Body of pancreas (tissue), 4 donors: ENCODE measurements at regions not wholly inside any gene's neighbourhood (a gene's known extent, or its start where the extent isn't known, plus 50 kb on each side); places are given as distances from the start of the nearest gene placed in this dataset.

Experiments
- ATAC-seq: fragments of 150-250 bp; one replicate; pipeline ENCODE4 v1.9.1; 2016
- DNase-seq, 4 donors: peaks; one replicate each; pipeline ENCODE4 v3.0.0-alpha.2; 2019
- H3K27ac ChIP-seq, 4 donors: fragments of 200-600 bp; sonication (generic); 1 replicate in 3 of 4; 2 replicates in 1 of 4; pipeline versions ENCODE4 v1.5.1 to v1.6.1; 2016 to 2019; ENCODE audit warnings: mild to moderate bottlenecking in 1 of 4, mixed read lengths in 1 of 4, moderate library complexity in 1 of 4
- H3K27me3 ChIP-seq, 2 donors: fragments of 200-600 bp; sonication (generic); one replicate each; pipeline ENCODE4 v1.6.0; 2016; ENCODE audit warnings: mild to moderate bottlenecking in 1 of 2
- H3K36me3 ChIP-seq, 2 donors: fragments of 200-600 bp; sonication (generic); replicated peaks in 1 of 2; 2 replicates each; pipeline ENCODE4 v1.5.1; 2016; ENCODE audit warnings: low read depth in 2 of 2; ENCODE audit not compliant: insufficient read depth in 1 of 2
- H3K4me1 ChIP-seq: fragments of 200-600 bp; sonication (generic); one replicate; pipeline ENCODE4 v1.6.0; 2016
- H3K4me3 ChIP-seq, 2 donors: fragments of 200-600 bp; sonication (generic); 1 replicate in 1 of 2; 2 replicates in 1 of 2; pipeline ENCODE4 v1.5.1; 2016 to 2019
- H3K9me3 ChIP-seq, 3 donors: fragments of 200-600 bp; sonication (generic); 1 replicate in 2 of 3; 2 replicates in 1 of 3; pipeline ENCODE4 v1.5.1; 2016
- POLR2A ChIP-seq, 3 donors: fragments of 450-650 bp; IDR thresholded peaks; one replicate each; pipeline ENCODE4 v1.6.1; 2016; ENCODE audit warnings: antibody characterized with exemption in 3 of 3, mild to moderate bottlenecking in 2 of 3
- WGBS, 2 donors: methylation state at CpG; one replicate each; pipeline ENCODE4 v1.1.5; 2017; 5-methylcytosine and 5-hydroxymethylcytosine counted together
- intact Hi-C: fragments of 100-400 bp; cut with DNase I; formaldehyde crosslinking; loops from one replicate; pipeline ENCODE4 v1.15.1; 2023
- TF ChIP-seq, protein P1 (sequence below), 7 experiments: fragments of 450-650 bp in 4 of 7; fragments of 200-600 bp in 3 of 7; sonication (generic) in 3 of 7; IDR thresholded peaks; one replicate each; pipeline ENCODE4 v1.5.1; 2016 to 2019; ENCODE audit warnings: antibody characterized with exemption in 7 of 7

GRCh38 chr2:9775999-9776712, 67.1 kb upstream of the TAF1B start:
- no peak for DNase-seq
- no peaks in the 10 kb centered on the region for H3K9me3 ChIP-seq
- intact Hi-C loops = no loop called here
- no peak for ATAC-seq
- no peaks in the 10 kb centered on the region for H3K27me3 ChIP-seq
- H3K27ac ChIP-seq = no peak overlapping the region
- H3K4me3 ChIP-seq = no peak overlapping the region
- WGBS, 2 donors = 85 to 88% methylated on average over 5 to 9 of the region's 9 CpGs
- H3K4me1 ChIP-seq = no peaks in the 10 kb centered on the region
- TF ChIP-seq POLR2A (IDR thresholded peaks at IDR 0.05) = no peak
- TF ChIP-seq, protein P1, sequence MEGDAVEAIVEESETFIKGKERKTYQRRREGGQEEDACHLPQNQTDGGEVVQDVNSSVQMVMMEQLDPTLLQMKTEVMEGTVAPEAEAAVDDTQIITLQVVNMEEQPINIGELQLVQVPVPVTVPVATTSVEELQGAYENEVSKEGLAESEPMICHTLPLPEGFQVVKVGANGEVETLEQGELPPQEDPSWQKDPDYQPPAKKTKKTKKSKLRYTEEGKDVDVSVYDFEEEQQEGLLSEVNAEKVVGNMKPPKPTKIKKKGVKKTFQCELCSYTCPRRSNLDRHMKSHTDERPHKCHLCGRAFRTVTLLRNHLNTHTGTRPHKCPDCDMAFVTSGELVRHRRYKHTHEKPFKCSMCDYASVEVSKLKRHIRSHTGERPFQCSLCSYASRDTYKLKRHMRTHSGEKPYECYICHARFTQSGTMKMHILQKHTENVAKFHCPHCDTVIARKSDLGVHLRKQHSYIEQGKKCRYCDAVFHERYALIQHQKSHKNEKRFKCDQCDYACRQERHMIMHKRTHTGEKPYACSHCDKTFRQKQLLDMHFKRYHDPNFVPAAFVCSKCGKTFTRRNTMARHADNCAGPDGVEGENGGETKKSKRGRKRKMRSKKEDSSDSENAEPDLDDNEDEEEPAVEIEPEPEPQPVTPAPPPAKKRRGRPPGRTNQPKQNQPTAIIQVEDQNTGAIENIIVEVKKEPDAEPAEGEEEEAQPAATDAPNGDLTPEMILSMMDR (IDR thresholded peaks at IDR 0.05) = no peak
- no peaks in the 10 kb centered on the region for H3K36me3 ChIP-seq

DNA sequence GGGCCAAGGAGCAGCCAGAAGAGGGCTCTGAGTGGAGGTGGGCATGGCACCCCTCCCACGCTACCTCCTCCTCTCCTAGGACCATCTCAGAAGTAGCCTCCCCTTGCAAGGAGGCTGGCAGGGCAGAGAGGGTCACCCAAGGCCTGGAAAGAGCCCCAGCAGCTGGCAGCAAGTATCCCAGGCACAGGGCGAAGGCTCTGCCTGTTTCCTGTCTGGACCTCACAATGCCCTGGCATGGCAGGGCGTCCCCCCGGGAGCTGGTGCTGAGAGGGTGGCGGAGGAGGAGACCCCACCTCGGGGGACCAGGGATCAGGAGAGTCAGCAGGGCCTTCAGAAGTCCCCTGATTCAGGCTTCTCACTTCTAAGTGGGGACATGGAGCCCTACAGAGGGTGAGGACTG, 66.2 kb upstream of the TAF1B start:
- Histone ChIP-seq H3K4me1 (no peaks in the 10 kb centered on the region), H3K27me3 (no peaks in the 10 kb centered on the region), H3K9me3 (no peaks in the 10 kb centered on the region), H3K27ac (no peak overlapping the region), H3K4me3 (no peak overlapping the region), H3K36me3 (no peaks in the 10 kb centered on the region)
- TF ChIP-seq POLR2A (IDR thresholded peaks at IDR 0.05) = no peak
- intact Hi-C loops = no loop called here
- no peak for ATAC-seq
- DNase-seq = no peak
- WGBS, 2 donors = 60 to 94% methylated on average over 1 to 5 of the region's 6 CpGs

DNA sequence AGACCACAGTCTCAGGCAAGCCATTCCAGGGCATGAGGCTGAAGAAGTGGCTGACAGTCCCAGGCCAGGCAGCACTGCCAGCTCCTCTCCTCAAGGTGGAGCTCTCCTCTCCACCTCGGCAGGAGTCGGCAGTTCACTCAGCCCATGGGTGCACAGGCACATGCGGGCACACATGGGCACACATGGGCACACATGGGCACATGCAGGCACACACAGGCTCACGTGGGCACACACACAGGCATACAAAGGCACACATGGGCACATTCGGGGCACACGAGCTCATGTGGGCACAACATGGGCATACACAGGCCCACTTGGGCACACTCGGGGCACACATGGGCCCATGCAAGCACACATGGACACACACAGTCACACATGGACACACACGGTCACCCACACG, 65.3 kb upstream of the TAF1B start:
- Histone ChIP-seq H3K4me3 (no peak overlapping the region), H3K36me3 (no peaks in the 10 kb centered on the region), H3K27ac (no peak overlapping the region), H3K27me3 (no peaks in the 10 kb centered on the region), H3K9me3 (no peaks in the 10 kb centered on the region), H3K4me1 (no peaks in the 10 kb centered on the region)
- DNase-seq (no peak), ATAC-seq (no peak)
- 72 to 84% methylated on average over 3 to 9 of the region's 9 CpGs for WGBS, 2 donors
- intact Hi-C loops = no loop called here
- TF ChIP-seq, protein P1 (IDR thresholded peaks at IDR 0.05) = peak in 1 of 7 experiments; percentile 19
- TF ChIP-seq POLR2A (IDR thresholded peaks at IDR 0.05) = no peak

GRCh38 chr2:9778471-9779316, 64.6 kb upstream of the TAF1B start:
- DNase-seq (no peak), ATAC-seq (no peak)
- no peak overlapping the region for H3K27ac ChIP-seq
- intact Hi-C loops = no loop called here
- H3K9me3 ChIP-seq = no peaks in the 10 kb centered on the region
- no peaks in the 10 kb centered on the region for H3K36me3 ChIP-seq
- no peaks in the 10 kb centered on the region for H3K4me1 ChIP-seq
- H3K4me3 ChIP-seq = no peak overlapping the region
- TF ChIP-seq POLR2A (IDR thresholded peaks at IDR 0.05) = no peak
- TF ChIP-seq, protein P1 (IDR thresholded peaks at IDR 0.05) = no peak
- 76 to 79% methylated on average over 13 to 17 of the region's 17 CpGs for WGBS, 2 donors
- H3K27me3 ChIP-seq = no peaks in the 10 kb centered on the region

DNA sequence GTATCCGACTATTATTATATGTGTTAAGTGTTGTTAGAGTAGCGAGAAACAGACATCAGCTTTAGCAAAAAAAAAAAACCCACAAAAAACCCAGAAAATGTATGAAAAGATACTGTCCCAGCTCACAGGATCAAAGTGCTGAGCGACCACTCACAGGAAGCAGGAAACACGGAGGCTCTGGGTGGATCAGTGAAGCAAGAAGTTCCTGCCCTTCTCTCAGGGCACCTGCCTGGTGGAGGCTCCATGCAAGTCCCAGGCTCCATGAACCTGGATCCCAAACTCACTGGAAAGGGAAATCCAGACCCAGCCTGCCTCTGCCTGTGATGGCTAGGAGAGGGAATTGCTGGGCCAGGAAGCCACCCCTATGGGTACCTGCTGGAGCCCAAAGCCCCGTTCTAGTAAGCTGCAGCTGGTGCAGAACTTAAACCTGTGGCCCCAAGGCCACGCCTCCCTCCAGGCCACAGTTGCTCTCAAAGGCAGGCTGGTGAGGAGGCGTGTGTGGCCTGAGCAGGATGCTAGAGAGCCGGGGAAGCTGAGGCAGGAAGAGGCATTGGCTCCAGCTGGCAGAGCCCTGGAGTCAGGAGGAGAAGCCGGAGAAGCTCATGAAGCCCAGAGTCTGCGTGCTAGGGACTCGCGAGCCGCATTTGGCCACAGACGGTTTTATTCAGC, 63.5 kb upstream of the TAF1B start:
- Histone ChIP-seq H3K27ac (no peak overlapping the region), H3K4me1 (no peaks in the 10 kb centered on the region), H3K4me3 (no peak overlapping the region), H3K9me3 (no peaks in the 10 kb centered on the region), H3K36me3 (no peaks in the 10 kb centered on the region), H3K27me3 (no peaks in the 10 kb centered on the region)
- TF ChIP-seq, protein P1 (IDR thresholded peaks at IDR 0.05) = no peak
- no peak for TF ChIP-seq POLR2A (IDR thresholded peaks at IDR 0.05)
- 83 to 84% methylated on average over 12 to 14 of the region's 14 CpGs for WGBS, 2 donors
- intact Hi-C loops = no loop called here
- DNase-seq = no peak
- no peak for ATAC-seq
